Activated CD4-positive, alpha-beta memory T cell treated with anti-CD3 and anti-CD28 coated beads, Interleukin-2, amount 10 ng/mL, durations not matched to agents 7 days and 5 days (primary cell): ENCODE measurements at regions not wholly inside any gene's neighbourhood (a gene's known extent, or its start where the extent isn't known, plus 50 kb on each side); places are given as distances from the start of the nearest gene placed in this dataset.

Experiments
- CTCF ChIA-PET: fragments of 350-600 bp; sonication (Branson Sonifier 250); formaldehyde crosslinking; loops from one replicate; lab custom pipeline; 2021; ENCODE audit warnings: antibody characterized with exemption, inconsistent platforms; lab: Charles Lee
- POLR2A ChIA-PET: fragments of 350-600 bp; sonication (Branson Sonifier 250); formaldehyde crosslinking; loops from one replicate; lab custom pipeline; 2021; ENCODE audit warnings: antibody characterized with exemption; lab: Charles Lee
- DNase-seq: peaks from one replicate; pipeline ENCODE4 v3.0.0-alpha.2; 2020
- H3K27ac Mint-ChIP-seq: one replicate; pipeline ENCODE4 v1.8.0; 2021; ENCODE audit warnings: mild to moderate bottlenecking, mixed read lengths
- H3K27me3 Mint-ChIP-seq: one replicate; pipeline ENCODE4 v1.8.0; 2021; ENCODE audit warnings: mixed read lengths
- H3K36me3 Mint-ChIP-seq: one replicate; pipeline ENCODE4 v1.8.0; 2021; ENCODE audit warnings: low read depth, mixed read lengths
- H3K4me1 Mint-ChIP-seq: one replicate; pipeline ENCODE4 v1.8.0; 2021; ENCODE audit warnings: mixed read lengths
- H3K4me3 Mint-ChIP-seq: one replicate; pipeline ENCODE4 v1.8.0; 2021; ENCODE audit warnings: mild to moderate bottlenecking, mixed read lengths
- H3K9me3 Mint-ChIP-seq: one replicate; pipeline ENCODE4 v1.8.0; 2021; ENCODE audit warnings: mixed read lengths

DNA sequence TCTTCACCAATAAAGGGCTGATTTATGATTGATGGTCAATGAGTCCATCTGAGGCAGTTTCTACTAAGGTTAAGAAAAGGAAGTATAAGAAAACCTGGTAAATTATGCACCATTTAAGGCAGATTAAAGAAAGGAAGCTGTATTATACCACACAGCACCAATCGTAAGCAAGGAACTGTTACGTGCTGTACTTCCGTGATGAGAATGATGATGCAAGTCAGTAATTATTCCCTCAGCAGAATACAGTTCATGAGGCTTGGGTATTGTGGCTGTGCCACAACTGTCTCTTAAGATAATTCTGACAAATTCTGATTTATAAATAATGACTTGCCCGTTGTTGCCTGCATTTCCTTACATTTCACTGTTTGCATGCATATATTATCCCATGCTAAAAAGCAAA, 699.0 kb downstream of the HDGFL1 start:
- Mint-ChIP-seq H3K36me3 (no peaks in the 10 kb centered on the region), H3K9me3 (peaks cover 3% of the 10 kb centered on the region), H3K27ac (no peak overlapping the region), H3K27me3 (no peaks in the 10 kb centered on the region), H3K4me1 (no peaks in the 10 kb centered on the region), H3K4me3 (no peak overlapping the region)
- no peak for DNase-seq
- CTCF ChIA-PET, result no interaction called here
- POLR2A ChIA-PET, result no interaction called here

- no peaks in the 10 kb centered on the region for H3K4me1 Mint-ChIP-seq
- H3K27ac Mint-ChIP-seq, result no peak overlapping the region
- no peak overlapping the region for H3K4me3 Mint-ChIP-seq
- H3K9me3 Mint-ChIP-seq, result peaks cover 5% of the 10 kb centered on the region
- H3K36me3 Mint-ChIP-seq, result no peaks in the 10 kb centered on the region
- ChIA-PET POLR2A (no interaction called here), CTCF (no interaction called here)
- DNase-seq, result no peak
- no peaks in the 10 kb centered on the region for H3K27me3 Mint-ChIP-seq
These were observed 700.1 kb downstream of the HDGFL1 start for GRCh38 chr6:23269436-23269835.

- no peaks in the 10 kb centered on the region for H3K4me1 Mint-ChIP-seq
- H3K36me3 Mint-ChIP-seq, result no peaks in the 10 kb centered on the region
- peaks cover 2% of the 10 kb centered on the region for H3K9me3 Mint-ChIP-seq
- no peak overlapping the region for H3K27ac Mint-ChIP-seq
- no peak overlapping the region for H3K4me3 Mint-ChIP-seq
- ChIA-PET CTCF (no interaction called here), POLR2A (no interaction called here)
- no peaks in the 10 kb centered on the region for H3K27me3 Mint-ChIP-seq
- DNase-seq, result no peak
These were observed 703.2 kb downstream of the HDGFL1 start for GRCh38 chr6:23272536-23272935.

GRCh38 chr6:23277521-23278179, 708.3 kb downstream of the HDGFL1 start:
- CTCF ChIA-PET, result no interaction called here
- POLR2A ChIA-PET, result no interaction called here
- H3K4me3 Mint-ChIP-seq, result no peak overlapping the region
- H3K9me3 Mint-ChIP-seq, result peaks cover 2% of the 10 kb centered on the region
- no peaks in the 10 kb centered on the region for H3K27me3 Mint-ChIP-seq
- no peaks in the 10 kb centered on the region for H3K4me1 Mint-ChIP-seq
- DNase-seq, result no peak
- no peaks in the 10 kb centered on the region for H3K36me3 Mint-ChIP-seq
- no peak overlapping the region for H3K27ac Mint-ChIP-seq

DNA sequence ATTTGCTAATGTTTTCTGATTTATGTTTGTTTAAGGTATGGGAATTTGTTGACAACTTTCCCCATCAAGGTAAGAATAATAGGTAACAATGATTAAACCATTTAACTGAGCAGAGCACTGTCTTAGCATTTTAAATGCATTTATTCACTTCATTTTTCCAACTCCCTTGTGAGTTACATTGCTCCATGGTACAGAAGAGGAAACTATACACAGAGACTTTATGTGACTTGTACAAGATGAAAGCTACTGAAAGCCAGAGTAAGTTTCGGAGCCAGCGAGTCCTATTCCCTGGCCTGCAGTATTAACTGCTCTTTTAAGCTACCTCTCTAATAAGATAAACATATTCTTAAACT, 708.8 kb downstream of the HDGFL1 start:
- Mint-ChIP-seq H3K4me3 (no peak overlapping the region), H3K36me3 (no peaks in the 10 kb centered on the region), H3K4me1 (no peaks in the 10 kb centered on the region), H3K27ac (no peak overlapping the region), H3K9me3 (peaks cover 2% of the 10 kb centered on the region), H3K27me3 (no peaks in the 10 kb centered on the region)
- ChIA-PET POLR2A (no interaction called here), CTCF (no interaction called here)
- no peak for DNase-seq

DNA sequence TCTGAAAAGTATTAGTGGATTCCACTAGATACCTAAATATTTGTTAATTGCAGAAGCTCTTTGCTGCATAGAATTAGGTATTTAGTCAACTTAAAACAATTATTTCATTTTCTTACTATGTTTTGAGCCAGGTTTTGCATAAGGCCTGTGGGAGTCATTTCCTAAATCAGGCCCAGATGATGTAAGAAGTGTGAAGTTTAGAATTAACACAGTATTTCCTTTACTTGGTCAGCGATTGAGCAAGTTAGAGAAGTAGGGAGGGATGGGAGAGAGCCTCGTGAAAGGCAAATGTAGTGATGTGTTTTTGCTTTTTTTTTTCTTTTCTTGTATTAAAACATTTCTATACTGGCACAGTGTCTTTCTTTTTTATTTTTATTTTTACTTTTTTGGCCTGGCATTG, 711.1 kb downstream of the HDGFL1 start:
- peaks cover 2% of the 10 kb centered on the region for H3K9me3 Mint-ChIP-seq
- no peaks in the 10 kb centered on the region for H3K4me1 Mint-ChIP-seq
- H3K27me3 Mint-ChIP-seq, result no peaks in the 10 kb centered on the region
- CTCF ChIA-PET, result no interaction called here
- no peak overlapping the region for H3K27ac Mint-ChIP-seq
- H3K4me3 Mint-ChIP-seq, result no peak overlapping the region
- DNase-seq, result no peak
- POLR2A ChIA-PET, result no interaction called here
- no peaks in the 10 kb centered on the region for H3K36me3 Mint-ChIP-seq

DNA sequence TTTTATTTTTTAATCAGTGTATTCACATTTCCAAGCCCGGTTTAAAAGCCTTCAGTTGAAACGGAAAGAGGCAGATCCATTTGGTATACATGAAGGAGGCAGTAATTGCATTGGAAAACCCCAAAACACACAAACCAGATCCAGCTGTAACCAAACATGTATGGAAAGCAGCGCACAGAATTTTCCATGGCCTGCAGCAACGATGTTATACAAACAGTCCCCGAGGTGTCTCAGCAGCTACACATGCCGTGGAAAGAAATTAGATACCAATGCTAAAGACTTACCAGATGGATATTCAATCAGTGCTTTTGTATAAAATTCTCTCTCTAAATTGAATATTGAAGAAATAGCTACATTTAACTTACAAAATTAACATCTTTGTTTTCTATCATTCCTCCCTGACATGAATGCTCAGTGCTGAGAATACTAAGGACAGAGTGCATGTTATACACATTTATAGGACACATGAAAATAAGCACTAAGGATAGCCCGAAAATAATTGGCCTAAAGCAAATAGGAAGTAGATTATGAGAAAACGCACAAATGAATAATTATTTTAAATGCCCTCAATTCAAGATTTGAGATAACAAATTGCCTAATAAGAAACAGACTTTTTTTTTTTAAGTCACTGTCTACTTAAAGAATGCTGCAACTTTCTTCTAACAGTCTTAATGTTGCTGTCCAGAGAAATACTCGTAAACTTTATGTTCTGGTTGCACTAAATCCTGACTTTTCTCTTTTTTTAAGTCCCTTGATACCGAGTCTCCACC, 713.1 kb downstream of the HDGFL1 start:
- Mint-ChIP-seq H3K27me3 (no peaks in the 10 kb centered on the region), H3K4me1 (no peaks in the 10 kb centered on the region), H3K27ac (no peak overlapping the region), H3K4me3 (no peak overlapping the region), H3K36me3 (no peaks in the 10 kb centered on the region), H3K9me3 (peaks cover 2% of the 10 kb centered on the region)
- DNase-seq, result no peak
- ChIA-PET POLR2A (no interaction called here), CTCF (no interaction called here)

DNA sequence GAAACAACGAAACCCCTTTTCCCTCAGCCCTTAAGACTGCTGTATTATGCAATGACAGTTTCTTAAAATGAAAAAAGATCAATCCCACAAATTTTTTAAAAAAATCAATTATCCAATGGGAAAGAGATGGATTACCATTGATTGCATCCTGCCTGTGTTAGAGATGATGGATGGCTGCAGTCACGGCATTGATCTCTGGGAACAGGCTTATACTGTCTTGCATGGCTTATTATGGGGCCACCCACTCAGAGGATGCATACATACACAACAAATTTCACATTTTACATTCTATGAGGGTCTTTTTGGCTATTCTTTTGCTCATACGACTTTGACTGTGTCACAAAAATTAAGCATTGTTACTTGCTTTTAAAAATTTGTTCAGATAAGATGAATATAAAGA, 724.3 kb downstream of the HDGFL1 start:
- H3K4me3 Mint-ChIP-seq, result no peak overlapping the region
- no peak overlapping the region for H3K27ac Mint-ChIP-seq
- H3K4me1 Mint-ChIP-seq, result no peaks in the 10 kb centered on the region
- no peaks in the 10 kb centered on the region for H3K36me3 Mint-ChIP-seq
- CTCF ChIA-PET, result no interaction called here
- peaks cover 2% of the 10 kb centered on the region for H3K9me3 Mint-ChIP-seq
- no peak for DNase-seq
- POLR2A ChIA-PET, result no interaction called here
- H3K27me3 Mint-ChIP-seq, result no peaks in the 10 kb centered on the region

GRCh38 chr6:23301556-23301955, 732.2 kb downstream of the HDGFL1 start:
- Mint-ChIP-seq H3K27ac (no peak overlapping the region), H3K9me3 (no peaks in the 10 kb centered on the region), H3K4me3 (no peak overlapping the region), H3K36me3 (no peaks in the 10 kb centered on the region), H3K27me3 (no peaks in the 10 kb centered on the region), H3K4me1 (no peaks in the 10 kb centered on the region)
- POLR2A ChIA-PET, result no interaction called here
- CTCF ChIA-PET, result no interaction called here
- no peak for DNase-seq

DNA sequence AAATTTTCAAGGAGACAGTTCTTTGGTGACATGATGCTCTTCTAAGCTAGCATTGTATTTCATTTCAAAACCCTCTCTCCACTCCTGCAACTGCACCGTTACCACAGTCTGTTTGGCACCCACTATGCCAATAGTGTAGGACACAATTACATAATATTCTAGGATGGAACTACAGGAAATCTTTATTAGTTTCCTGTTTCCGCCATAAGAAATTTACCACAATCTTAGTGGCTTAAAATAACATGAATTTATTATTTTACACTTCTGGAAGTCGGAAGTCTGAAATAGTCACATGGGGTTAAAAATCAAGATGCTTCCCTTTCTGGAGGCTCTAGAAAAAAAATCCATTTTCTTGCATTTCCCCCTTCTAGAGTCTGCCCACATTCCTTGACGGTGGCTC, 733.1 kb downstream of the HDGFL1 start:
- POLR2A ChIA-PET, result no interaction called here
- no peak overlapping the region for H3K27ac Mint-ChIP-seq

DNA sequence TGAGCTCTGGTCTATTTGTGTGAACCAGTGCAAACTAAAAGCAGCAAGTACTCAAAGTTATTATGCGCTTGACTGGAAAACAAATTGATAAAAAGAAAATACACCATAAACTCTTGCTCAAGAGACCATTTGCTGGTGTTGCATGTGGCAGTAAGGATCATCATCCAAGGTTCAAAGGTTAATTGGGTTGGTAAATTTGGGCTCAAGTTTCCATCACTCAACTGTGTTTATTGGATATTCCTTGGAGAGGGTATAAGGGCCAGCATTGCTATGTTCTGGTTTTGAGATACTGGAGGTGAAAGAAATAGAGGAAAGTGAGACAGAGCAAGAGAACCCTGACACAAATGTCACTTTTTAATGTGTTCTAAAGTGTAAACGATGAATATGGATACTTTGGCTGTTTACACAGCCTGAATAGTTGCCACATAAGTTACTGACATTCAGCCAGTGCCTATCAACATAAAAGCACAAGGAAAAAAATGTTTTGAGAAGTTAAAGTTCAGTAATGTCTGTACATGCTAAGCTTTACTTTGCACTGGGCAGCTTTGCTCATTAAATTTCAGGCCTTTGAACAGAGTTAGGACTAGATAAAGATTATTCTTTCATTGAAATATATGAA, 736.1 kb downstream of the HDGFL1 start:
- Mint-ChIP-seq H3K4me3 (no peak overlapping the region), H3K27me3 (no peaks in the 10 kb centered on the region), H3K4me1 (no peaks in the 10 kb centered on the region), H3K9me3 (peaks cover 8% of the 10 kb centered on the region), H3K27ac (no peak overlapping the region), H3K36me3 (no peaks in the 10 kb centered on the region)
- ChIA-PET POLR2A (no interaction called here), CTCF (no interaction called here)
- DNase-seq, result no peak

More for the DNA sequence above, 733.1 kb downstream of the HDGFL1 start:
- no peaks in the 10 kb centered on the region for H3K9me3 Mint-ChIP-seq
- no peaks in the 10 kb centered on the region for H3K27me3 Mint-ChIP-seq
- no peak overlapping the region for H3K4me3 Mint-ChIP-seq
- no peak for DNase-seq
- no peaks in the 10 kb centered on the region for H3K36me3 Mint-ChIP-seq
- CTCF ChIA-PET, result no interaction called here
- no peaks in the 10 kb centered on the region for H3K4me1 Mint-ChIP-seq

DNA sequence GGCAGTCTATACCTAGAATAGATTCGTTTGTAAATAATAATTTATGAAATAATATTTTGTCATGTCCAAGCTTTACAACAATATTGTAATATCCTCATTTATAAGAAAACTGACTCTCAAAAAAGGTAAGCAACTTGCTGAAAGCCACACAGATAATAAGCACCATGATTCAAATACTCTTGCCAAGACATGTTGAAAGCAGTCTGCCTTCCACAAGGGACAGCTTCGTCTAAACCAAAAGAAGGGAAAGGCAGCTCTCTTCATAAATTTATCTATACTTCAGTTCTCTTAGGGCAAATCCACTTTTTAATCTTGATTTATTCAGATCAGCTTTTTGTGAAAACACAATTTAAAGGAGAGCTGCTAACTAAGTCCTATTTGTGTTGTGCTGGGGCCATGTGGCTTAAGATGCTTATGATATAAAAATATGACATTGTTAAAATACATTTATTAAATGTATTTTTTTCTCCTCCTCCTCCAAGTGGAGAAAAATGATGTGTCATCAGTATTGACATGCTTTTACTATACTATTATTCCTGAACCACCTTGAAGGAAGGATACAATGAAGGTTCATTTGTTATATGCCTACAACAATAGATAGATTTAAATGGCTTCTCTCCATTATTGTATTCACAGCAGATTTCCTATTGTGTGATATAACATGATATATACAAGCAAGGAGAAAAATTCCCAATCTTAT, 737.0 kb downstream of the HDGFL1 start:
- no peak overlapping the region for H3K4me3 Mint-ChIP-seq
- peaks cover 8% of the 10 kb centered on the region for H3K9me3 Mint-ChIP-seq
- no peak overlapping the region for H3K27ac Mint-ChIP-seq
- no peaks in the 10 kb centered on the region for H3K4me1 Mint-ChIP-seq
- no peaks in the 10 kb centered on the region for H3K36me3 Mint-ChIP-seq
- no peaks in the 10 kb centered on the region for H3K27me3 Mint-ChIP-seq
- ChIA-PET POLR2A (no interaction called here), CTCF (no interaction called here)
- DNase-seq, result no peak

GRCh38 chr6:23307516-23307915, 738.1 kb downstream of the HDGFL1 start:
- ChIA-PET CTCF (no interaction called here), POLR2A (no interaction called here)
- Mint-ChIP-seq H3K4me3 (no peak overlapping the region), H3K36me3 (no peaks in the 10 kb centered on the region), H3K9me3 (peaks cover 8% of the 10 kb centered on the region), H3K27me3 (no peaks in the 10 kb centered on the region), H3K4me1 (no peaks in the 10 kb centered on the region), H3K27ac (no peak overlapping the region)
- DNase-seq, result no peak
